Neuronal stem cell (in vitro differentiated cells): ENCODE measurements at regions not wholly inside any gene's neighbourhood (a gene's known extent, or its start where the extent isn't known, plus 50 kb on each side); places are given as distances from the start of the nearest gene placed in this dataset.
"Not testable (repeated sequence)": the region's sequence is repeated elsewhere in the genome, so short reads cannot be mapped to it uniquely, and the experiment has no call there.

Experiments used
- DNase-seq: peaks from one replicate; pipeline ENCODE4 v3.0.0-alpha.2; 2013; ENCODE audit warnings: low spot score
- H2AFZ ChIP-seq: one replicate; pipeline ENCODE4 v1.6.1; 2013; ENCODE audit warnings: mild to moderate bottlenecking, low read length, inconsistent platforms
- H2AK5ac ChIP-seq: 2 replicates; pipeline ENCODE4 v1.6.1; 2013; ENCODE audit warnings: low read depth, mild to moderate bottlenecking, inconsistent platforms, low read length, moderate library complexity, mixed read lengths
- H2BK120ac ChIP-seq: 2 replicates; pipeline ENCODE4 v1.6.1; 2013; ENCODE audit warnings: low read depth, mild to moderate bottlenecking, inconsistent platforms, low read length, moderate library complexity, mixed read lengths
- H2BK12ac ChIP-seq: one replicate; pipeline ENCODE4 v1.6.1; 2013; ENCODE audit warnings: low read length, inconsistent platforms
- H2BK15ac ChIP-seq: 2 replicates; pipeline ENCODE4 v1.6.1; 2013; ENCODE audit warnings: mild to moderate bottlenecking, low read length, inconsistent platforms, mixed read lengths
- H2BK5ac ChIP-seq: one replicate; pipeline ENCODE4 v1.6.1; 2013; ENCODE audit warnings: inconsistent platforms, mild to moderate bottlenecking, low read length, moderate library complexity
- H3K14ac ChIP-seq: one replicate; pipeline ENCODE4 v1.6.1; 2013; ENCODE audit warnings: low read length, inconsistent platforms
- H3K18ac ChIP-seq: 2 replicates; pipeline ENCODE4 v1.6.1; 2013; ENCODE audit warnings: low read length, inconsistent platforms
- H3K23ac ChIP-seq: 2 replicates; pipeline ENCODE4 v1.6.1; 2013; ENCODE audit warnings: low read depth, mild to moderate bottlenecking, mixed read lengths, low read length, inconsistent platforms; ENCODE audit not compliant: poor library complexity
- H3K27ac ChIP-seq: replicated peaks from 3 replicates; pipeline ENCODE4 v1.5.1; 2013; ENCODE audit warnings: low read length, inconsistent platforms
- H3K27me3 ChIP-seq, 3 experiments: 2 replicates each; pipeline ENCODE4 v1.6.1; 2013; ENCODE audit warnings: low read length in 3 of 3, mild to moderate bottlenecking in 2 of 3, inconsistent platforms in 1 of 3, low read depth in 1 of 3, mixed read lengths in 1 of 3, moderate library complexity in 1 of 3; ENCODE audit not compliant: control insufficient read depth in 3 of 3, insufficient read depth in 3 of 3
- H3K36me3 ChIP-seq, 2 donors: replicated peaks in 1 of 2; 2 replicates each; pipeline ENCODE4 v1.6.1; 2013; ENCODE audit warnings: low read length in 2 of 2; ENCODE audit not compliant: control insufficient read depth in 2 of 2, insufficient read depth in 2 of 2
- H3K4ac ChIP-seq: 2 replicates; pipeline ENCODE4 v1.6.1; 2013; ENCODE audit warnings: inconsistent platforms, mild to moderate bottlenecking, low read length, moderate library complexity
- H3K4me1 ChIP-seq, 2 donors: 1 replicate in 1 of 2; 2 replicates in 1 of 2; pipeline ENCODE4 v1.6.1; 2013; ENCODE audit warnings: low read length in 2 of 2, low read depth in 1 of 2; ENCODE audit not compliant: control insufficient read depth in 2 of 2, insufficient read depth in 1 of 2
- H3K4me2 ChIP-seq: one replicate; pipeline ENCODE4 v1.6.1; 2013; ENCODE audit warnings: mild to moderate bottlenecking, low read length, inconsistent platforms; ENCODE audit not compliant: insufficient read depth, poor library complexity, severe bottlenecking
- H3K4me3 ChIP-seq, 2 donors: 2 replicates each; pipeline ENCODE4 v1.5.1; 2013; ENCODE audit warnings: low read length in 2 of 2, mild to moderate bottlenecking in 2 of 2, inconsistent platforms in 1 of 2, moderate library complexity in 1 of 2
- H3K79me1 ChIP-seq: one replicate; pipeline ENCODE4 v1.6.1; 2013; ENCODE audit warnings: low read depth, mild to moderate bottlenecking, inconsistent platforms, low read length, moderate library complexity
- H3K9ac ChIP-seq: one replicate; pipeline ENCODE4 v1.6.1; 2013; ENCODE audit warnings: mild to moderate bottlenecking, low read depth, low read length, inconsistent platforms; ENCODE audit not compliant: poor library complexity
- H3K9me3 ChIP-seq, 2 donors: replicated peaks in 1 of 2; 2 replicates each; pipeline versions ENCODE3 to v1.6.1; 2013; ENCODE audit warnings: low read length in 2 of 2, mild to moderate bottlenecking in 2 of 2, inconsistent platforms in 1 of 2, low read depth in 1 of 2, mixed read lengths in 1 of 2, moderate library complexity in 1 of 2; ENCODE audit not compliant: control insufficient read depth in 2 of 2, insufficient read depth in 1 of 2
- H4K8ac ChIP-seq: one replicate; pipeline ENCODE4 v1.6.1; 2013; ENCODE audit warnings: low read depth, mild to moderate bottlenecking, inconsistent platforms, low read length, moderate library complexity
- H4K91ac ChIP-seq: one replicate; pipeline ENCODE4 v1.6.1; 2013; ENCODE audit warnings: low read length, low read depth, mild to moderate bottlenecking, inconsistent platforms; ENCODE audit not compliant: poor library complexity
- WGBS, 2 donors: extraction: QIAGEN DNeasy Blood & Tissue Kit; methylation state at CpG; one replicate each; pipeline ENCODE4 v1.1.7; 2013; ENCODE audit warnings: missing lambda C conversion rate in 2 of 2, mixed read lengths in 1 of 2; ENCODE audit not compliant: insufficient read length in 2 of 2, insufficient replicate concordance in 1 of 2; ENCODE audit errors: extremely low coverage in 2 of 2; 5-methylcytosine and 5-hydroxymethylcytosine counted together

GRCh38 chr1:166391279-166392066 lies 224.7 kb upstream of the FAM78B start:
- Histone ChIP-seq H3K4ac (no peak overlapping the region), H3K36me3 (no peaks in the 10 kb centered on the region), H2AFZ (no peak overlapping the region), H3K4me1 (no peaks in the 10 kb centered on the region), H2BK15ac (no peak overlapping the region), H3K9ac (no peak overlapping the region), H3K79me1 (no peaks in the 10 kb centered on the region), H3K14ac (no peak overlapping the region), H4K8ac (no peak overlapping the region), H3K9me3 (no peaks in the 10 kb centered on the region), H2BK5ac (no peak overlapping the region), H3K27me3 (no peaks in the 10 kb centered on the region), H3K4me3 (no peak overlapping the region), H4K91ac (no peak overlapping the region), H3K4me2 (no peak overlapping the region), H2BK12ac (no peak overlapping the region), H2BK120ac (no peak overlapping the region), H3K27ac (no peak overlapping the region), H3K18ac (no peak overlapping the region), H2AK5ac (no peak overlapping the region), H3K23ac (no peak overlapping the region)
- no peak for DNase-seq
- WGBS, 2 donors, result 100% methylated on average over 1 of the region's 5 CpGs; no CpG with 5 or more reads in 1 of the 2 donors

GRCh38 chr1:166395729-166396128 lies 228.9 kb upstream of the FAM78B start:
- H3K4me2 ChIP-seq, result no peak overlapping the region
- H3K27me3 ChIP-seq, result no peaks in the 10 kb centered on the region
- no peak overlapping the region for H3K27ac ChIP-seq
- H3K36me3 ChIP-seq, result no peaks in the 10 kb centered on the region
- no peak overlapping the region for H4K91ac ChIP-seq
- no peak overlapping the region for H2BK15ac ChIP-seq
- H2AK5ac ChIP-seq, result no peak overlapping the region
- no peak overlapping the region for H3K18ac ChIP-seq
- no peak overlapping the region for H3K23ac ChIP-seq
- no peak overlapping the region for H2BK120ac ChIP-seq
- no peak overlapping the region for H4K8ac ChIP-seq
- no peaks in the 10 kb centered on the region for H3K79me1 ChIP-seq
- DNase-seq, result no peak
- H3K4ac ChIP-seq, result no peak overlapping the region
- H3K9ac ChIP-seq, result no peak overlapping the region
- H3K14ac ChIP-seq, result no peak overlapping the region
- no peak overlapping the region for H3K4me3 ChIP-seq
- H2AFZ ChIP-seq, result no peak overlapping the region
- no peak overlapping the region for H2BK5ac ChIP-seq
- H2BK12ac ChIP-seq, result no peak overlapping the region
- H3K9me3 ChIP-seq, result no peaks in the 10 kb centered on the region
- H3K4me1 ChIP-seq, result no peaks in the 10 kb centered on the region

- H3K27me3 ChIP-seq, result not testable (repeated sequence)
Observed at GRCh38 chr1:166409253-166410082, 242.7 kb upstream of the FAM78B start.

GRCh38 chr1:166410083-166410385 lies 243.2 kb upstream of the FAM78B start:
- Histone ChIP-seq H2BK5ac (no peak overlapping the region), H3K4me1 (no peaks in the 10 kb centered on the region), H2BK12ac (no peak overlapping the region), H3K18ac (no peak overlapping the region), H2BK120ac (no peak overlapping the region), H3K27me3 (no peaks in the 10 kb centered on the region), H3K9me3 (no peaks in the 10 kb centered on the region), H3K4ac (no peak overlapping the region), H3K14ac (no peak overlapping the region), H2AFZ (no peak overlapping the region), H3K4me2 (no peak overlapping the region), H3K79me1 (no peaks in the 10 kb centered on the region), H4K8ac (no peak overlapping the region), H3K27ac (no peak overlapping the region), H3K36me3 (no peaks in the 10 kb centered on the region), H2BK15ac (no peak overlapping the region), H4K91ac (no peak overlapping the region), H3K23ac (no peak overlapping the region), H2AK5ac (no peak overlapping the region), H3K9ac (no peak overlapping the region), H3K4me3 (no peak overlapping the region)
- DNase-seq, result no peak
- no CpG with 5 or more reads among the region's 3 CpGs for WGBS, 2 donors

More at GRCh38 chr1:166409253-166410082, 242.7 kb upstream of the FAM78B start:
- H3K14ac ChIP-seq, H3K4me1 ChIP-seq, H3K4ac ChIP-seq, H2AFZ ChIP-seq, H3K4me3 ChIP-seq, H3K9me3 ChIP-seq, H3K4me2 ChIP-seq, H2BK5ac ChIP-seq, H3K79me1 ChIP-seq, DNase-seq, H3K27ac ChIP-seq, H3K9ac ChIP-seq, H2BK15ac ChIP-seq, H3K18ac ChIP-seq, H3K36me3 ChIP-seq, H4K8ac ChIP-seq, H2BK12ac ChIP-seq, H2AK5ac ChIP-seq, H4K91ac ChIP-seq, H3K23ac ChIP-seq, H2BK120ac ChIP-seq: not testable (repeated sequence)
- WGBS, 2 donors, result no CpG with 5 or more reads among the region's 9 CpGs
